AG09309 (cell line): ENCODE measurements at regions not wholly inside any gene's neighbourhood (a gene's known extent, or its start where the extent isn't known, plus 50 kb on each side); places are given as distances from the start of the nearest gene placed in this dataset.

Source experiments
- DNase-seq: peaks from one replicate; pipeline ENCODE4 v3.0.0-alpha.2; 2010; ENCODE audit warnings: low read depth
- H3K4me3 ChIP-seq: 2 replicates; pipeline ENCODE4 v1.5.1; 2011; ENCODE audit warnings: mild to moderate bottlenecking, low read depth, low read length, moderate library complexity; ENCODE audit not compliant: control insufficient read depth
- CTCF ChIP-seq: IDR thresholded peaks from 2 replicates; pipeline ENCODE4 v1.5.1; 2011; ENCODE audit warnings: mild to moderate bottlenecking, low read depth, low read length, inconsistent platforms; ENCODE audit not compliant: insufficient read depth, control insufficient read depth; ENCODE audit errors: missing control alignments

- DNase-seq, result no peak
- no peak overlapping the region for H3K4me3 ChIP-seq
- no peak for TF ChIP-seq CTCF
Measured at GRCh38 chr2:19078709-19079108, 279.7 kb downstream of the OSR1 start.

GRCh38 chr2:19073522-19073921 lies 284.9 kb downstream of the OSR1 start:
- DNase-seq, result no peak
- no peak for TF ChIP-seq CTCF
- no peak overlapping the region for H3K4me3 ChIP-seq

- no peak for TF ChIP-seq CTCF
- DNase-seq, result no peak
- H3K4me3 ChIP-seq, result no peak overlapping the region
Measured at GRCh38 chr2:19072161-19072560, 286.3 kb downstream of the OSR1 start.

GRCh38 chr2:19070886-19071285 lies 287.5 kb downstream of the OSR1 start:
- TF ChIP-seq CTCF, result no peak
- DNase-seq, result no peak

GRCh38 chr2:19068206-19068605 lies 290.2 kb downstream of the OSR1 start:
- TF ChIP-seq CTCF, result no peak
- no peak for DNase-seq
- H3K4me3 ChIP-seq, result no peak overlapping the region

More at GRCh38 chr2:19070886-19071285, 287.5 kb downstream of the OSR1 start:
- no peak overlapping the region for H3K4me3 ChIP-seq

- DNase-seq, result no peak
- TF ChIP-seq CTCF, result no peak
- no peak overlapping the region for H3K4me3 ChIP-seq
Measured at GRCh38 chr2:19062370-19062769, 296.1 kb downstream of the OSR1 start.

- TF ChIP-seq CTCF, result no peak
- DNase-seq, result no peak
- H3K4me3 ChIP-seq, result no peak overlapping the region
Measured at GRCh38 chr2:19059076-19059475, 299.3 kb downstream of the OSR1 start.
